ENCODE measurements at regions not wholly inside any gene's neighbourhood (a gene's known extent, or its start where the extent isn't known, plus 50 kb on each side); places are given as distances from the start of the nearest gene placed in this dataset.

DNA sequence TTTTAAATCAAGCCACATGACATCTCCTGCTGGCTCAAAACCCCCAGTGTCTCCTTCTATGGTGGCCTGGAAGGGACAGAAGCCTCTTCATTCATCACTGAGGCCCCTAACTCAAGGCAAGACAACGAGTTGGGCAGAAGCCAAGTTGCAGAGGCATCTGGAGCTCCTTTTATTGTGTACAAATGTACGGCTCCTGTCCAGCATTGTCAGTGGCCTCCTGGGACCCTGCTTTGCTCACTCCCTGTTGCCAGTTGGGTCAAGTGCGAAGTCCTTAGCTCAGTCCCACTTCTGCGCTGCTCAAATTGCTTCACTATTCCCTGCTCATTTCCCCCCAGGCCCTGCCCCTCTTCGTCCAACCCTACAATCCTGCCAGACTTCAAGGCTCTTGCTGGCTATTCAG, 181.2 kb upstream of the PMEPA1 start:
- DNase-seq (ENCODE audit: extremely low read depth, low read depth): no peak

DNA sequence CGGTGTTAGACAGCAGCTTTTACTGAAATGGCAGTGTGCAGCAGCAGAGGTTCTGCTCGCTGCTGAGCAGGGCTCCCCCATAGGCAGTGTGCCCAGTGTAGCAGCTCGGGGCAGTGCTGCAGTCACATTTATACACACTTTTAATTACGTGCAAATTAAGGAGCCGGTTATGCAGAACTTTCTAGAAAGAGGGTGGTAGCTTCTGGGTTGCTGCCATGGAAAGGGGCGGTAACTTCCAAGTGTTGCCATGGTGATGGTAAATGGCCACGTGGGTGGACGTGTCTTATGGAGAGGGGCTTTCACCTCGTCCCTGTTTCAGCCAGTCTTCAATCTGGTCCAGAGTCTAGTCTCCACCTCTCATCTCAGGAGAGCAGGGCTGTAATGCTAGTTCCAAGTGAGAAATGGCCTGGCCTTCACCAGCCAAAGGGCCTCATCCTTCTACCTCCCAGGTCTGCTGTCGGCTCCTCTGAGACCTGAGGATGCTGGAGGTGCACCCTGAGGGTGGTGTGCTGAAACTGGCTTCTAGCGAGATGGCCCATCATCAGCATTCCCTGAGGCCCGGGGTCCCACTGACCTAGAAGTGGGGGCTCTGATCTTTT, 180.5 kb upstream of the PMEPA1 start:
- no peak for DNase-seq (ENCODE audit: extremely low read depth, low read depth)

DNA sequence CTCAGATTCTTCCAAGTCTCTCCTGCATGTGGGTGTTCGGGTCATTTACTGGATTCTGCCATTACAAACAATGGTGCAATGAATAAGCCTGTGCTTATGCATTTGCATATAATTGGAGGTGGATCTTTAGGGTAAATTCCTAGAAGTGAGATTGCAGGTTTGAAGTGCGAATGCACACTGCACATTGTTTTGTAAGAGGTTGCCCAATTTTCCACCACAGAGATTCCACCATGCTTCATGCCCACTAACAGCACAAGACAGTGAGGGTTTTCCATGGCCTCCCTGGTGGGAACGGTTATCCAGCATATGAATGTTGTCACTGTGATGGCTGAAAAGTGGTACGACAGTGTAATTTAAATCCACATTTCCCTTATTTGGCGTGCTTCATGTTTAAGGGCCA, 178.8 kb upstream of the PMEPA1 start:
- DNase-seq (ENCODE audit: extremely low read depth, low read depth): no peak

DNA sequence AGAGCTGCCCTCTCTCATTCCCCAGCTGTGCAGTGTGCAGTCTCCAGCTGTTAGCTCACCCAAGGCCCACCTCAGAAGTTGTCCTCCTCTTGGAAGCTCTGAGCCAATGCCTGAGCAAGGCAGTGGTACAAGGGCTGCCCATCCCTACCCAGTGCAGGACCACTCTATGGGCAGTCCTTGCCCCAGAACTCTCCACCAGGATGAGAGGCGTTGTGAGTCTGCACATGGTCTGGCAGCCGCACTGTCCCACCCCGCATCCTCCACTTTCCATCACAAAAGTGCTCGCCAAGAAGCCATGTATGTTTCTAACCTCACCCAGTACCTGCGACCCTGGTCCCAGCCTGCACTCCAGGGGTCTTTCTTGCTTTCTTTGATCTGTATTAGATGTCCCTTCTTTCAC, 175.1 kb upstream of the PMEPA1 start:
- DNase-seq (ENCODE audit: extremely low read depth, low read depth): no peak

DNA sequence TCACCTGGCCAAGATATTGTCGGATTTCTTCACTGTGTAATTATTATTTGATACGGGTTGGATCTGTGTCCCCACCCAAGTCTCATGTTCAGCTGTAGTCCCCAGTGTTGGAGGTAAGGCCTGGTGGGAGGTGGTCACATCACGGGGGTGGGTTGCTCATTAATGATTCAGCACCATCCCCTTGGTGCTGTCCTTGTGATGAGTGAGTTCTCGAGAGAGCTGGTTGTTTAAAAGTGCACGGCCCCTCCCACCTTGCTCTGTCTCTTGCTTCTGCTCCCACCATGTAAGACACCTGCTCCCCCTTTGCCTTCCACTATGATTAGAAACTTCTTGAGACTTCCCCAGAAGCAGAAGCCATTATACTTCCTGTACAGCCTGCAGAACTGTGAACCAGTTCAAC, 173.9 kb upstream of the PMEPA1 start:
- DNase-seq (ENCODE audit: extremely low read depth, low read depth): no peak

DNA sequence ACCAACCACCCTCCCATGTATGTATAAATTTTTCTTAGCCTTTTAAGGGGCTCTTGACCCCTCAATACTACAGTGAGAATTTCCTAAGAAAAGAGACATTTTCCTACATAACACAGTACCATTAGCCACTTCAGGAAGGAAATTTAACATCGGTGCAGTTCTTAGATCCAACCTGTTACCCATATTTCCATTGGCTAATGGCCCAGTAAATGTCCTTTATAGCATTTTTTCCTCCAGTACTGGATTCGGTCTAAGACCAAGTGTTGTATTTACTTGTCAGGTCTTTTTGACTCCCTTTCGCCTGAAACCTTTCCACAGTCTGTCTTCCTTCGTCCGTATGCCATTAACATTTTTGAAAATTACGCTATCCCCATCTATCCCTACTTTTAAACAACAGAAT, 173.4 kb upstream of the PMEPA1 start:
- DNase-seq (ENCODE audit: extremely low read depth, low read depth): no peak

DNA sequence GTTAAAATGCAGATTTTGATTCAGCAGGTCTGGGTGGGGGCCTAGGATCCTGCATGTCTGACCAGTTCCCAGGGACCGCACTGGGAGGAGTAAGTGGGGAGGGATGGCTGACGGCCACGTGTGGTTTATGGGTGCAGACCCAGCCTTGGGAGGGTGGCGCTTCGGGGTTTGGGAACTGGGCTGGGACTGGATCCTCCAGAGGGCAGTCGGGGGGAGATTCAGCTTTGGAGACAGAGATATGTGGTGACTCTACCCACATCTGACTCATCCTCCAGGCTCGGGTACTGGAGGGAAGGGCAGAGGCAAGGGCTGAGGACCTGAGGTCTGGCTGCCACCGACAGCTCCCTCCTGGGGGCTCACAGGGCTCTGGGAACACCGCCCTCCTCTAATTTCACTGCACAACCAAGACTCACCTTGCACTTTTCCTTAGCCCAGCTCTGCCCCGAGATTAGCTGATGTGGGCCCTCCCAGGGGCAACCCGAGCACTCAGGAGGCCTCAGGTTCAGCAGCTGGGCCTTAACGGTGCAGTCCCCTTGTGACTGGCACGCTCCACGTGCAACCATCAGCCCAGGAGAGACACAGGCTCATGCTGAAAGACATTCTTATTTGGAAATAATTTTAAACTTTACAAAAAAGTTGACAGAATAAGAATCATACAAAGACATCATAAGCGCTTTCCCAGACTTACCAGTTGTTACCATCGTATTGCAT, 172.8 kb upstream of the PMEPA1 start:
- no peak for DNase-seq (ENCODE audit: extremely low read depth, low read depth)

DNA sequence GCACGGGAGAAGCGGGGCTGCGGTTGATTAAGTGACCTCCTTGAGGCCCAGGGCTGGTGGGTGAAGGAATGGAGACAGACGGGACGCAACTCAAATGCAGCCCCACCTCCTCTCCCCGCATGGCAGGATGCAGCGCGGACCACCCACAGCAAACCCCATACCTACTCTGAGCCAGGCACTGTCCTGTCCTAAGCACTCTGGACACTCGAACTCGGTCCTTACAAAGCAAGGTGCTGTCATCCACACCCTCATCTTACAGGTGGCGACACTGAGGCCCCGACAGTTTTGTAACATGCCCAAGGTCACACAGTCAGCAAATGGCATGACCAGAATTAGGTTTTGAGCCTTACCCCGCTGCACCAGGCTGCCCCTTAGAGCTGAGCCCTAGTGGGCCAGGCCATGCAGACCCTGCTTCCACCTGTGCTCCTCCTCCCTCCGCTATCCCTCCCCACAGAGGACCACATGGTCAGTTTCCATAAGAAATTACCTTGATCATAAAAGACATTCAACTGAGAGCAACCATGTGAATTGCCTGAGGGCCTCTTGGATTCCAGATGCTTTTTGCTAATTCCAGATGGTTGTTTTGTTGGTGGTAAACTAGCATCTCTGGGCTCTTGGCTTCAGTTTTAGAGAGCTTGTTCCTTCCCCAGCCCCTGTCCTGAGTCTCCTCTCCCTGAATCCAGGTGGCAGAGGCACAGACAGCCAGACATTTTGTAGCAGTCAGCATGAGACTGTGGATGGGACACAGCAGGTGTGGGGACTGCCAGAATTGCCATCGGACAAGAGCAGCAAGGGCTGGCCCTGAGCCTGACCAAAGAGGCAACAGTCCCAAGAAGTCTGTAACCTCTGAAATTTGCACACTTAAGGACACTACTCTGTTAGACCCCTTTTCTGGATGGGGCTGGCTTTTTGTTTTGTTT, 171.9 kb upstream of the PMEPA1 start:
- no peak for DNase-seq (ENCODE audit: extremely low read depth, low read depth)

DNA sequence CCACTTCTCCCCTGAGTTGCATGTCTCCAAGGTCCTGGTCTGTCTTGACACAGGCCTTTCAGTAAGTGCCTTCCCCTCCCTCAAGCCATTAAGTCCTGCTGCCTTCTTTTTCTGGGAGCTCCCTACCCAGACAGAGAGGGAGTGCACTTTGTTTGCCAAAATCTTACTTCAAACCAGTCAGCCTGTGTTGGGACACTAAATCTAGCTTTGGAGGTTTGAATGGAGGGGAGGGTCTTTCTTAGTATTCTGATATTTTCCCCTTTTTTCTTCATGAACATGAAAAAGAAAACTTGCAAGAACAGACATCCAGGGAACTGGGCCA, 170.7 kb upstream of the PMEPA1 start:
- no peak for DNase-seq (ENCODE audit: extremely low read depth, low read depth)

DNA sequence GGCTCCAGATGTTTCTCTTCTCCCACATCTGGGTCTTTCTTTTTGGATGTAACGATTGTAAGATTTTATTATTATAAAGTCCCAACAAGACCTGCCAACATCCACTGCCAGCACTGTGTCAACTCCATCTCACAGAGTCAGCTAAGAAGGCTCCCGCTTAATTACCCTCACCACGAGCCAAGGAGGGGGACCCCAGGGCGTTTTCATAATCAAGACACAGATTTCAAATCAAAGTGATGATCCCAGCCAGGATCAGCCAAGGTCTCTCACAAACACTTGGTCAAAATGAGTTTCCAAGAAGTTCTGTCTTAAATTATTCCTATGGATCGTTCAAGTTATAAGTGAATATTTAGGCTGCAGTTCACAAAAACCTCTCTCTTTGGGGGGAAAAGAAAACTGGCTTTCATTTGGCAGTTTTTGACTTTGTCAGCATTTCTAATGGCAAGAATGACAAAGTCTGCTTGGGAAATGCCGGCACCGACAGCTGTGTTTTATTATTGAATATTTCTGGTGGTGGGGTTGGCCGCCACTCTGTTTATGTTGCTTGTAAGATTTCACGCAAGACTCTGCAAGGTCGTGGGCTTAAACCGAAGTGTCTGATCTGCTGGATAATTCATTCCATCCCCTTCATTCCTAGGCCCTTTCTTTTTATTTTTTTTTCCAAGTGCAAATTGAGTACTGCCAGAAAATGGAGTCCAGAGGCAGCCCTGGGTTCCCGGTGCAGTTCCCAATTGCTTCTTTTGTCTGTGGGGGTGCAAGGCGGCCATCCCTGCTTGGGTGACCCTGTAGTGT, 170.2 kb upstream of the PMEPA1 start:
- DNase-seq (ENCODE audit: extremely low read depth, low read depth): no peak

DNA sequence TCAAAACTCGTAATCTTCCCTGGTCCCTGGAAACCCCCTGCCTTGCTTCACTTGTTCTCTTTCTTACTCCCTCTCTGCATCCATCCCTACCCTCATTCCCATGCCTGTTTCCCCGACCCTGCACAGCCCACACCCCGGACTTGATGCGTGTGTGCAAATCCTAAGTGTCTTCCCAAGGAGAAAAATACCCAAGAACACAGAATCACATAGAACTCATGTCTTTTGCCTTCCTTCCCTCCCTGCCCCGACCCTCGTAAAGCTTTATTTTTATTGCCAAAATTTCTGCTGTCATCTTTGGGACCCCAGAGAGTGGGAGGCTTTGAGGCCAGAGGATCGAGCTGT, 169.6 kb upstream of the PMEPA1 start:
- no peak for DNase-seq (ENCODE audit: extremely low read depth, low read depth)

DNA sequence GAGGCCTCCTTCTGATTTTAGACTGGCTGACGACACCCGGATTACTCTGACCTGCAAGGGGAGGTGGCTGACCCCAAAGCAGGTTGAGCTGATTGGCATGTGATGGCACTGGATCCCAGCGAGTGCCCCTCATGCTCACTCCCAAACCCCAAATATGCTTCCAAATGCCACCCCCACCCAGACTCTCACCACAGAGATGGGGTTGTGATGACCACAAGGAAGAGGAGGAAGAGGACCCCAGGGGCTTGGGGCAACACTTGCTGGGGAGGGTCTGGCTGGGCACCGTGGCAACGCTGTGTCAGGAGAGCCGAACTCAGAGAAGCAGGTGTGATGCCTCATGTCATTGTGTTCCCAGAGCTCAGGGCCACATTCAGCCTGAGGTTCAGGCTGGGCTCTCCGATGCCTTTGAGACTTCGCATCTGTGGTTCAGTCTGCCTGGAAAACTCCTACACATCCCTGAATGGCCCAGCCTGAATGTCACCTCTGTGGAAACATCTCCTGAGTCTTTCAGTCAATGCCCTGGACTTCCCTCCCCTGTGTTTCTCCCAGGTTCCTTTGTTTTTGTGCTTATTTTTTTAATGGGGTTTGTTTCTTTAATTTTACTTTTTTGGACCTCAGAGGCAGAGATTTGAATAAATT, 169.1 kb upstream of the PMEPA1 start:
- no peak for DNase-seq (ENCODE audit: extremely low read depth, low read depth)

DNA sequence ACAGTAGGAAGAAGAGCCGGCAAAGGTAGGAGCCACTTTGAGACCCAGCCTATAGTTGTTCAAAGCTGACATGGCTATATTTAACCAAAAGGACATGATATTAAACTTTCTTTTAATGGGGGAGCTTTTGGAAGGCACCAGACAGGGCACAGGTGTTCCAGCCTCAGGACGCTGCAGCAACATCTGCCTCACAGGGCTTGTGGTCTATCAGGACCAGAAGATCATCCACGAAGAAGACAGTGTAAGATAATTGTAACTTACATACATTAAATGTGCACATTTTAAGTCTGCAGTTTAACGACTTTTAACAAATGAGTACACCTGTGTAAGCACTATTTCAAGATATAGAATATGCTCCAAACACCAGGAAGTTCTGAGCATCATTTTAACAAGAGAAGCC, 168.2 kb upstream of the PMEPA1 start:
- no peak for DNase-seq (ENCODE audit: extremely low read depth, low read depth)

DNA sequence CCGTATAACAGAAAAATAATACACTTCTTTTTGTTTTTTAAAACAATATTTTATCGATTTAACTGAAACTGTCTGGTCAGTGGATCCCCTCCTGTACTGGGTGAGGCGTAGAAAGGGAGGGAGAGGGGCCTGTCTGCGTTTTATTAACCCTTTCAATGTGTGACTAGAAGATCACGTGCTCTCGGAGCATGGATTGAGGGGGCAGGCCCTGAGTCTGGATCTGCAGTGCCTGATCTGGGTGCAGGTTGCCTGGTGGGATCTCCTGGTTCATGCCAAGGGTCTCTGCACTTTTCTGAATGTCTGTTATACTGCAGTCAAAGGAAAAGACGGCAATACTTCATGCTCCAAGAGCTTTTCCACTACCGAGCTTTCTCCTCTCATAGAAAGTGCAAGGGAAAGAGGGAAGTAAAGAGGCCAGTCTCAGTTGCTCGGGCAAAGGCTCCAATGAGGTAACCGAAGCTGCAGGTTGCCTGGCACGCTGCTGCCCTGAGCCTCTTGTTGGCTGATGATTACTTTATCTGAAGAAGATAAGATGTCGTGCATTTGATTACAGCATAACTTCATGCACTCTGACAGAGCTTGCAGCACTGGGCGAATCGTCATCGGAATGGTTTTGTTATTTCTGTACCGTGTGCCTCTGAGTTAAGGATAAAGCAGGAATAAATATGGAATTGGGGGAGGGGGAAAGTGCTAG, 167.5 kb upstream of the PMEPA1 start:
- no peak for DNase-seq (ENCODE audit: extremely low read depth, low read depth)

DNA sequence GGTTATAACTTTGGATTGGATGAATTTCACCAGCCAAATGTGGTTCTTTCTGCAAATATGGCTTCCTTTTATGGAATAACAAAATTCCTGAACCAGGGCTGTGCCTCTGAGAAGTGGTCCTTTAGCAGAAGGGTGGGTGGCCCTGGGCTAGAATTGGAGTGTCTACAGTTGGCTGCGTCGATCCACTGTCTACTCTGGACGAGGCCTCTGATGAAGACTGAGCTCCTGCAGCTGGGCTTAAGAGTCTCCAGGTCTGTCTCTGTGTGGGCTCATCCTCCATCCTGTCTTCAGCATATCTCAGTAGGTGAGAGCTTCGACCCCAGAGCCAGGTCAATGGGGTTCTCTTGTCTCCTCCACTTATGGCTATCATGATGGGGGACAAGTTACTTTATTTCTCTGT, 166.3 kb upstream of the PMEPA1 start:
- no peak for DNase-seq (ENCODE audit: extremely low read depth, low read depth)

DNA sequence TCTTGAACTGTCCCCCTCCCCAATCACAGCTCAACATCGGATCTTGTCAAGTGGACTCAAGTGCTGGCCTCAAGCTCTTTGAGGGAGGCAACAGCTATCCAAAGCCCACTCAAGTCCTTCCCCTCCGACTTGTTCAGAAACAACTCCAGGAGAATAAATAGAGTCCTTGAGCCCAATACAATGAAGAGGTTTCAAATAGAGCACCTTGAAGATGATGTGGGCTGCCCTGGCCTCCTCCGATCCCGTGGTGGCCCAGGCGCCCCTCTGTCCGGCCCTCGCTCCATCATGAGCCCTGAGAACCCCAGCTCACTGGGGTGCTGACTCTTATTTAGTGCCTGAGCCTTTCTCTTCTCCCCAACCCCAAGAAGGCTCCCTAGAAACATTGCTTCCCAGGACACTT, 164.3 kb upstream of the PMEPA1 start:
- no peak for DNase-seq (ENCODE audit: extremely low read depth, low read depth)

DNA sequence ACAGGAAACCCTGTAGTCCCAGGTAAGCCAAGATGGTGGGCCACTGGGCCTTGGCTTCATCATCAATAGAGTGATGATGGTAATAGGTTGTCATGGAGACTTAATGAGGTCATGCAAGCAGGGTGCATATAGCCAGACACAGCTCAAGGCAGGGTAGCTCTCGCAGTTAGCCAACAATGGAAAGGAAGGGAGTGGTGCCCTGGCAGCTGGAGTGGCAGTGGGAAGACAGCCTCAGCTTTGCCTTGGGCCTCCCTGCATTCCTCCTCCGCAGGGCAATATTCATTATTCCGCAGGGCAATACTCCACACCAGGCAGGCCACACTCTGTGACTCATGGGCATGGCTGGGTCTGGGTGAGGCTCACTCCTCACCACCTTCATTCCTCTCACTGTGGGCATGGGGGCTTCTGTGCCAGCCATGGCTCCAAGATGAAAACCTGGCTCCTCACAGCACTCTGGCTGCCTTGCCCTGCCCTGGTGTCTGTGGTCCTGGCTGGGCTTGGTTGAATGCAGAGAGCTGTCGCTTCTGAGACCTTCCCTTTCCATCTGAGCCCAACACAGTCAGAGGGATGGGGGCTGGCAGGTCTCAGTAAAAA, 163.1 kb upstream of the PMEPA1 start:
- DNase-seq (ENCODE audit: extremely low read depth, low read depth): no peak

DNA sequence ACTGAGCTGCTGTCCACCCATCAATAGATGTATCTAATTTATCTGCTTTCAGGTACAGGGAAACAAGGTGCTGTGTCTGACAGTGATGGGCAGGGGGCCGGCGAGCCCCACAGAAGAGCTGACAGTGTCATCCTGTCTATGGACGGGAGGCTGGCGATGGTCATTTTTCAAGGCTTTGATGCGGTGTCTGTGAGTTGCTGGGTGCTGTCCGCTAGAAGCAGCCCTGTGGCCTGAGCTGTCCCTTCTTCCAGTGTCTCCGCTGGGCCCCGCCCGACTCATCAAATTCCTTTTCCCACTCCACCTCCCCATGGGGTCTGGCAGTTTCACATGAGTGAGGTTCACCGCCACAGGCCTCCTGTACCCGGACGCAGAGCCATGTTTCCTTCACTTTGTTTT, 161.4 kb upstream of the PMEPA1 start:
- DNase-seq (ENCODE audit: extremely low read depth, low read depth): no peak

DNA sequence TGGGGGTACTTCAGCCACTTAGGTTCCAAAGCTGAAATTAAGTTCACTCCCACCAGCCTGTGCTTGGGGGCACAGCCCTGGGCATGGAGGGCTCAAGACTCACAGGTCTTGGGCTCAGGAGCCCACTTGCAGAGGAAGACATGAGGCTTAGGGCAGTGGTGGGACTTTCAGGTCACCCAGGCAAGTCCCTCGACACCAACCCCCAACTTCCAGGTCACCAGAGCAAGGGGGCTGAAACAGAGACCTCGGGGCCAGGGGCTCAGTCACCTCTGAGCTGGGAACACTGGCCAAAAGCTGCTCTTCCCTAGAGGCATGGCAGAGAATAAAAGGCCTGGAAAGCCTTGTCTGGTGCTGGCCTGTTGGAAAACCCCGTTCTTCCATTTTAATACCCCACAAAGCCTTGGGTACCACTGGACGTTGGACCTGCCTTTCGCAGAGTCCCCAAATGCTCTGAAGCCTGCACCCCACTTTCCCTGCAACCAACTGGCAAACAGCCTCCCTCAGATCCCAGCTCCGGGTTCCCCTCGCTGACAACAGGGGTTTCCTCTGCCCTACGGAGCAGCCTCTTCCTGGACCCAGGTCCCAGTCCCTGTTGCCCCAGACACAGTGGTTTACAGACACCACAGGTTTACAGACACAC, 160.9 kb upstream of the PMEPA1 start:
- no peak for DNase-seq (ENCODE audit: extremely low read depth, low read depth)
